ENCODE measurements at regions not wholly inside any gene's neighbourhood (a gene's known extent, or its start where the extent isn't known, plus 50 kb on each side); places are given as distances from the start of the nearest gene placed in this dataset.

DNA sequence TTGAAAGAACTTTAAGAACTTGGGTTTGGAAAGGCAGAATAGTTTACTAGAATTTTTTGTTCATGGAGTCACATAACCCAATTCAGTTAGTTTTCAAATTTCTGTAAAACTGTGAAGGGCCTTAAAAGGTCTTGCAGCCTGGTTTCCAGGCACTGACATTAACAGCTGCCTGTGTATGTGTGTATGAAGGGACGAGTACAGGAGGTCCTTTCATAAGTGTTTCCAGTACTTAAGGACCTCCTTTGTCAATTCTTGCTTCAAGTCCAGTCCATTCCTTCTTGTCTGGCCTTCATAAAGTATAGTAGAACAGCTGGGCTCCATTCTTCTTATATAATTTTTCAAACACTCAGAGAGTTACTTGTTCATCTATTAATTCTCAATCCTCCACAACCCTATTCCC is 136.5 kb downstream of the NR4A2 start:
- no peak overlapping the region for H3K27ac ChIP-seq (ENCODE audit: extremely low read depth, low read depth, low read length)
- H3K36me3 ChIP-seq (ENCODE audit: control insufficient read depth in 2 of 2, insufficient read depth in 1 of 2, low read length in 2 of 2) = no peaks in the 10 kb centered on the region
- H3K4me3 ChIP-seq (ENCODE audit: low read depth, low read length) = no peak overlapping the region
- CTCF ChIA-PET = no interaction called here
- TF ChIP-seq ZNF664 (tag by site-specific recombination; IDR thresholded peaks at IDR 0.05) = no peak
- TF ChIP-seq ZNF514 (tag by site-specific recombination; IDR thresholded peaks at IDR 0.05) = no peak
- TF ChIP-seq SP2 (tag by site-specific recombination; IDR thresholded peaks at IDR 0.05) = no peak
- no peak for TF ChIP-seq ZNF18 (tag by site-specific recombination; IDR thresholded peaks at IDR 0.05)
- no peak for TF ChIP-seq ZNF302 (tag by site-specific recombination; IDR thresholded peaks at IDR 0.05; ENCODE audit: low read depth)
- TF ChIP-seq ZSCAN18 (tag by site-specific recombination; IDR thresholded peaks at IDR 0.05) = no peak
- TF ChIP-seq ZNF473 (tag by site-specific recombination; IDR thresholded peaks at IDR 0.05) = no peak
- TF ChIP-seq, protein P1, sequence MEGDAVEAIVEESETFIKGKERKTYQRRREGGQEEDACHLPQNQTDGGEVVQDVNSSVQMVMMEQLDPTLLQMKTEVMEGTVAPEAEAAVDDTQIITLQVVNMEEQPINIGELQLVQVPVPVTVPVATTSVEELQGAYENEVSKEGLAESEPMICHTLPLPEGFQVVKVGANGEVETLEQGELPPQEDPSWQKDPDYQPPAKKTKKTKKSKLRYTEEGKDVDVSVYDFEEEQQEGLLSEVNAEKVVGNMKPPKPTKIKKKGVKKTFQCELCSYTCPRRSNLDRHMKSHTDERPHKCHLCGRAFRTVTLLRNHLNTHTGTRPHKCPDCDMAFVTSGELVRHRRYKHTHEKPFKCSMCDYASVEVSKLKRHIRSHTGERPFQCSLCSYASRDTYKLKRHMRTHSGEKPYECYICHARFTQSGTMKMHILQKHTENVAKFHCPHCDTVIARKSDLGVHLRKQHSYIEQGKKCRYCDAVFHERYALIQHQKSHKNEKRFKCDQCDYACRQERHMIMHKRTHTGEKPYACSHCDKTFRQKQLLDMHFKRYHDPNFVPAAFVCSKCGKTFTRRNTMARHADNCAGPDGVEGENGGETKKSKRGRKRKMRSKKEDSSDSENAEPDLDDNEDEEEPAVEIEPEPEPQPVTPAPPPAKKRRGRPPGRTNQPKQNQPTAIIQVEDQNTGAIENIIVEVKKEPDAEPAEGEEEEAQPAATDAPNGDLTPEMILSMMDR (tag by site-specific recombination; IDR thresholded peaks at IDR 0.05) = no peak
- TF ChIP-seq, protein P2, sequence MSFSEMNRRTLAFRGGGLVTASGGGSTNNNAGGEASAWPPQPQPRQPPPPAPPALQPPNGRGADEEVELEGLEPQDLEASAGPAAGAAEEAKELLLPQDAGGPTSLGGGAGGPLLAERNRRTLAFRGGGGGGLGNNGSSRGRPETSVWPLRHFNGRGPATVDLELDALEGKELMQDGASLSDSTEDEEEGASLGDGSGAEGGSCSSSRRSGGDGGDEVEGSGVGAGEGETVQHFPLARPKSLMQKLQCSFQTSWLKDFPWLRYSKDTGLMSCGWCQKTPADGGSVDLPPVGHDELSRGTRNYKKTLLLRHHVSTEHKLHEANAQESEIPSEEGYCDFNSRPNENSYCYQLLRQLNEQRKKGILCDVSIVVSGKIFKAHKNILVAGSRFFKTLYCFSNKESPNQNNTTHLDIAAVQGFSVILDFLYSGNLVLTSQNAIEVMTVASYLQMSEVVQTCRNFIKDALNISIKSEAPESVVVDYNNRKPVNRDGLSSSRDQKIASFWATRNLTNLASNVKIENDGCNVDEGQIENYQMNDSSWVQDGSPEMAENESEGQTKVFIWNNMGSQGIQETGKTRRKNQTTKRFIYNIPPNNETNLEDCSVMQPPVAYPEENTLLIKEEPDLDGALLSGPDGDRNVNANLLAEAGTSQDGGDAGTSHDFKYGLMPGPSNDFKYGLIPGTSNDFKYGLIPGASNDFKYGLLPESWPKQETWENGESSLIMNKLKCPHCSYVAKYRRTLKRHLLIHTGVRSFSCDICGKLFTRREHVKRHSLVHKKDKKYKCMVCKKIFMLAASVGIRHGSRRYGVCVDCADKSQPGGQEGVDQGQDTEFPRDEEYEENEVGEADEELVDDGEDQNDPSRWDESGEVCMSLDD (tag by site-specific recombination; IDR thresholded peaks at IDR 0.05) = no peak
- TF ChIP-seq WT1 (tag by site-specific recombination; IDR thresholded peaks at IDR 0.05) = no peak
- TF ChIP-seq ZNF626 (tag by site-specific recombination; IDR thresholded peaks at IDR 0.05) = no peak
- TF ChIP-seq, protein P3, sequence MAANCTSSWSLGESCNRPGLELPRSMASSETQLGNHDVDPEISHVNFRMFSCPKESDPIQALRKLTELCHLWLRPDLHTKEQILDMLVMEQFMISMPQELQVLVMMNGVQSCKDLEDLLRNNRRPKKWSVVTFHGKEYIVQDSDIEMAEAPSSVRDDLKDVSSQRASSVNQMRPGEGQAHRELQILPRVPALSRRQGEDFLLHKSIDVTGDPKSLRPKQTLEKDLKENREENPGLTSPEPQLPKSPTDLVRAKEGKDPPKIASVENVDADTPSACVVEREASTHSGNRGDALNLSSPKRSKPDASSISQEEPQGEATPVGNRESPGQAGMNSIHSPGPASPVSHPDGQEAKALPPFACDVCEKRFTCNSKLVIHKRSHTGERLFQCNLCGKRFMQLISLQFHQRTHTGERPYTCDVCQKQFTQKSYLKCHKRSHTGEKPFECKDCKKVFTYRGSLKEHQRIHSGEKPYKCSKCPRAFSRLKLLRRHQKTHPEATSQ (tag by site-specific recombination; IDR thresholded peaks at IDR 0.05) = no peak
- no peak for TF ChIP-seq ZBTB1 (tag by site-specific recombination; IDR thresholded peaks at IDR 0.05)
- TF ChIP-seq HOXA7 (CRISPR knock-in tag; IDR thresholded peaks at IDR 0.05; ENCODE audit: borderline replicate concordance) = no peak
- no peak for TF ChIP-seq SP7 (tag by site-specific recombination; IDR thresholded peaks at IDR 0.05)
- TF ChIP-seq GLIS1 (tag by site-specific recombination; IDR thresholded peaks at IDR 0.05) = no peak
- TF ChIP-seq, protein P4, sequence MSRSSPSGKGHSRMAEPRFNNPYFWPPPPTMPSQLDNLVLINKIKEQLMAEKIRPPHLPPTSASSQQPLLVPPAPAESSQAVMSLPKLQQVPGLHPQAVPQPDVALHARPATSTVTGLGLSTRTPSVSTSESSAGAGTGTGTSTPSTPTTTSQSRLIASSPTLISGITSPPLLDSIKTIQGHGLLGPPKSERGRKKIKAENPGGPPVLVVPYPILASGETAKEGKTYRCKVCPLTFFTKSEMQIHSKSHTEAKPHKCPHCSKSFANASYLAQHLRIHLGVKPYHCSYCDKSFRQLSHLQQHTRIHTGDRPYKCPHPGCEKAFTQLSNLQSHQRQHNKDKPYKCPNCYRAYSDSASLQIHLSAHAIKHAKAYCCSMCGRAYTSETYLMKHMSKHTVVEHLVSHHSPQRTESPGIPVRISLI (tag by site-specific recombination; IDR thresholded peaks at IDR 0.05) = no peak
- TF ChIP-seq, protein P5, sequence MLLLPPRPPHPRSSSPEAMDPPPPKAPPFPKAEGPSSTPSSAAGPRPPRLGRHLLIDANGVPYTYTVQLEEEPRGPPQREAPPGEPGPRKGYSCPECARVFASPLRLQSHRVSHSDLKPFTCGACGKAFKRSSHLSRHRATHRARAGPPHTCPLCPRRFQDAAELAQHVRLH (tag by site-specific recombination; IDR thresholded peaks at IDR 0.05) = no peak
- TF ChIP-seq ZNF560 (tag by site-specific recombination; IDR thresholded peaks at IDR 0.05; ENCODE audit: borderline replicate concordance) = no peak
- no peak for TF ChIP-seq ZNF654 (tag by site-specific recombination; IDR thresholded peaks at IDR 0.05; ENCODE audit: low read depth)
- H3K4me1 ChIP-seq (ENCODE audit: control insufficient read depth, insufficient read depth, low read length) = peaks cover 4% of the 10 kb centered on the region; the same call in 1 of the 2 replicates
- POLR2A ChIA-PET = no interaction called here
- H3K9me3 ChIP-seq (ENCODE audit: control insufficient read depth, insufficient read depth, low read depth, low read length) = no peaks in the 10 kb centered on the region
